ENCODE measurements at regions not wholly inside any gene's neighbourhood (a gene's known extent, or its start where the extent isn't known, plus 50 kb on each side); places are given as distances from the start of the nearest gene placed in this dataset.
A peak's percentile ranks its signal among the peaks of the same experiment; 100 is the strongest.

DNA sequence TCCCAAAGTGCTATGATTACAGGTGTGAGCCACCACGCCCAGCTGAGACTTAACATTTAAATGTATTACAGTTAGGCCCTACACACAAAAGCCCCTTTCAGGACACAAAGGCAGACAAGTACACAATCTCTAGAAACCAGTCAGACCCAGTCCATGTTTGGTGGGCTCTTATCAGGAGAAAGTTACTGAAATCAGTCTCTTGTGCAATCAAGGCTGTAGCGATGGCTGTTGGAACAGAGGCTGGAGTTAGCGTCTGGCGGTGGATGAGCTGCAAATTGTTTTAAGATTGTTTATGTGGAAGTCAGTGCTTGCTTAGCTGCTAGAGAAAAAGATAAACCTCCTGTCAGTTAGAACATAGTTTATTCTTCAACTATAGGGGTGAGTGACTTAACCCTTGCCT is 89.5 kb upstream of the SNRPN start:
- TF ChIP-seq, protein P1, sequence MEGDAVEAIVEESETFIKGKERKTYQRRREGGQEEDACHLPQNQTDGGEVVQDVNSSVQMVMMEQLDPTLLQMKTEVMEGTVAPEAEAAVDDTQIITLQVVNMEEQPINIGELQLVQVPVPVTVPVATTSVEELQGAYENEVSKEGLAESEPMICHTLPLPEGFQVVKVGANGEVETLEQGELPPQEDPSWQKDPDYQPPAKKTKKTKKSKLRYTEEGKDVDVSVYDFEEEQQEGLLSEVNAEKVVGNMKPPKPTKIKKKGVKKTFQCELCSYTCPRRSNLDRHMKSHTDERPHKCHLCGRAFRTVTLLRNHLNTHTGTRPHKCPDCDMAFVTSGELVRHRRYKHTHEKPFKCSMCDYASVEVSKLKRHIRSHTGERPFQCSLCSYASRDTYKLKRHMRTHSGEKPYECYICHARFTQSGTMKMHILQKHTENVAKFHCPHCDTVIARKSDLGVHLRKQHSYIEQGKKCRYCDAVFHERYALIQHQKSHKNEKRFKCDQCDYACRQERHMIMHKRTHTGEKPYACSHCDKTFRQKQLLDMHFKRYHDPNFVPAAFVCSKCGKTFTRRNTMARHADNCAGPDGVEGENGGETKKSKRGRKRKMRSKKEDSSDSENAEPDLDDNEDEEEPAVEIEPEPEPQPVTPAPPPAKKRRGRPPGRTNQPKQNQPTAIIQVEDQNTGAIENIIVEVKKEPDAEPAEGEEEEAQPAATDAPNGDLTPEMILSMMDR (IDR thresholded peaks at IDR 0.05; ENCODE audit: unreplicated experiment), result no peak
- Mint-ChIP-seq H3K4me1 (ENCODE audit: low read depth) (no peaks in the 10 kb centered on the region), H3K9me3 (ENCODE audit: low read depth) (peaks cover 9% of the 10 kb centered on the region), H3K27me3 (no peaks in the 10 kb centered on the region), H3K27ac (no peak overlapping the region), H3K36me3 (ENCODE audit: insufficient read depth) (no peaks in the 10 kb centered on the region), H3K4me3 (ENCODE audit: low read depth) (no peak overlapping the region)
- no peak for DNase-seq (ENCODE audit: low spot score, unreplicated experiment)

DNA sequence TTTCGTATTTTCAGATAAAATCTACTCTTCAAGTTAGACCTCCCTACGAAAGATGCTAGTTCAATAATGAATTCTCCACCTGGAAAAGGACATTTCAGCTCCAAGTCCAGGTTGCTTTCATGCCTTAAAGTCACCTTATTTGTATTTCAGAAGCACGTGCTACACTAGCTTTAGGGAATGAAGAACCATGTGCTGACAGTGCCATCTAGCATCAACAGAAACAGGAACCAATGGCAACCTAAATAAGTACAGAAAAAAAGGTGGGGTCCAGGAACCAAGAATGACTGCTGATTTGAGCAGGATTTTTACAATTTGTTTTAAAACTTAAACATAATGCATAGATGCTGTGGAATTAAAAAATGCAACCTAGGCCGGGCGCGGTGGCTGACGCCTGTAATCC is 77.6 kb upstream of the SNRPN start:
- Mint-ChIP-seq H3K27ac (no peak overlapping the region), H3K4me1 (ENCODE audit: low read depth) (no peaks in the 10 kb centered on the region), H3K4me3 (ENCODE audit: low read depth) (no peak overlapping the region), H3K9me3 (ENCODE audit: low read depth) (peaks cover 11% of the 10 kb centered on the region), H3K36me3 (ENCODE audit: insufficient read depth) (no peaks in the 10 kb centered on the region), H3K27me3 (no peaks in the 10 kb centered on the region)
- TF ChIP-seq, protein P1 (IDR thresholded peaks at IDR 0.05; ENCODE audit: unreplicated experiment), result no peak
- DNase-seq (ENCODE audit: low spot score, unreplicated experiment), result no peak

DNA sequence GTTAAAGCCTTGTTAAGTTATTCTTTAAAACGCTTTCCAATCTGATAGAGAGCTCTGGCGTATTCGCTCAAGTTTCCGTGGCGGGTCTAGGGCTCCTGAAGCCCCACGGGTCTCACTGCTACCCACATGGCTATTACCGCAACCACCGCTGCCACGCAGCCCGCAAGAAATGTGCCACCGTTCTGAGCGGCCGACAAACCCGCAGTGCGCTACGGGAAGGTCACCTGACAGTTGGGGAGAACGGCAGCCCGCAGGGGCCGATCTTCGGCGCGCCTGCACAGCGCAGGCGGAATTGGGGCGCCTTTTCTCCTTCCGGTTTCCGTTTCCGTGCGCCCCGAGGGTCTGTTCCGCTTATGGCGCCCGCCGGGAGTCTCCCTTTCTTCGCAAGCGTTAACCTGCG is 76.6 kb upstream of the SNRPN start:
- TF ChIP-seq, protein P1 (IDR thresholded peaks at IDR 0.05; ENCODE audit: unreplicated experiment), result no peak
- H3K27me3 Mint-ChIP-seq, result no peaks in the 10 kb centered on the region
- peak overlapping the region; percentile 64 for H3K4me3 Mint-ChIP-seq (ENCODE audit: low read depth)
- H3K9me3 Mint-ChIP-seq (ENCODE audit: low read depth), result peaks cover 11% of the 10 kb centered on the region
- no peaks in the 10 kb centered on the region for H3K4me1 Mint-ChIP-seq (ENCODE audit: low read depth)
- peak overlapping the region; percentile 59 for H3K27ac Mint-ChIP-seq
- no peaks in the 10 kb centered on the region for H3K36me3 Mint-ChIP-seq (ENCODE audit: insufficient read depth)
- DNase-seq (ENCODE audit: low spot score, unreplicated experiment), result no peak

DNA sequence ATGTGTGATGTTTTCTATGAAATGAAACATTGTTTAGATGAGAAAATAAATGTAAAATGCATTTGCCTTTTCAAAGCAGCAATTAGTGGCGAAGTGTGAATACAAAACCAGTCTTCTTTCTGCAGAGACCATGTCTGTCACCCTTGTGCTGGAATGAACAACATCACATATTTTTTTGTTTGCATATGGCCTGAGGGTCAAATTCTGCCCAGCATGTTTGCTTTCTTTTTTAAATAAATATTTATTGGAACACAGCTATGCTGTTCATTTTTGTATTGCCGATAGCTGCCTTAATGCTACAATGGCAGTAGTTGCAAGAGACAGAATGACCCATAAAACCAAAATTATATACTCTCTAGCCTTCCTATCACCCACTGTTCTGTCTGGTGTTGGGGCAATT is 75.3 kb upstream of the SNRPN start:
- DNase-seq (ENCODE audit: low spot score, unreplicated experiment), result no peak

DNA sequence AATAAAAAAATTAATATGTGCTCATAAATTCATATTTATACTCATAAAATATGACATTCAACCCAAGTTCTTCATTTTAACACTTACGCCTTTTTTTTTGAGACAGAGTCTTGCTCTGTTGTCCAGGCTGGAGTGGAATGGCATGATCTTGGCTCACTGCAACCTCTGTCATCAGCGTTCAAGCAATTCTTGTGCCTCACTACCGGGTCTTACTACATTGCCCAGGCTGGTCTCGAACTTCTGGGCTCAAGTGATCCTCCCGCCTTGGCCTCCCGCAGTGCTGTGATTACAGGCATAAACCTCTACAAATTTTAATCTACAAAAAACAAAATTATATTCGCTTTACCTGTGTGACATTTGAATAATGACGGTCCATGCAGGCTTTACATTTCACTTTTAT is 74.1 kb upstream of the SNRPN start:
- Mint-ChIP-seq H3K27me3 (no peaks in the 10 kb centered on the region), H3K36me3 (ENCODE audit: insufficient read depth) (no peaks in the 10 kb centered on the region), H3K27ac (no peak overlapping the region), H3K4me1 (ENCODE audit: low read depth) (no peaks in the 10 kb centered on the region), H3K4me3 (ENCODE audit: low read depth) (no peak overlapping the region), H3K9me3 (ENCODE audit: low read depth) (peaks cover 5% of the 10 kb centered on the region)
- DNase-seq (ENCODE audit: low spot score, unreplicated experiment), result no peak
- TF ChIP-seq, protein P1 (IDR thresholded peaks at IDR 0.05; ENCODE audit: unreplicated experiment), result no peak

More for the DNA sequence above, 75.3 kb upstream of the SNRPN start:
- no peaks in the 10 kb centered on the region for H3K4me1 Mint-ChIP-seq (ENCODE audit: low read depth)
- H3K36me3 Mint-ChIP-seq (ENCODE audit: insufficient read depth), result no peaks in the 10 kb centered on the region
- peaks cover 8% of the 10 kb centered on the region for H3K9me3 Mint-ChIP-seq (ENCODE audit: low read depth)
- H3K27ac Mint-ChIP-seq, result no peak overlapping the region
- H3K4me3 Mint-ChIP-seq (ENCODE audit: low read depth), result no peak overlapping the region
- TF ChIP-seq, protein P1 (IDR thresholded peaks at IDR 0.05; ENCODE audit: unreplicated experiment), result no peak
- no peaks in the 10 kb centered on the region for H3K27me3 Mint-ChIP-seq

All from progenitor cell of endocrine pancreas (in vitro differentiated cells).